Right atrium auricular region (tissue), 2 donors: ENCODE measurements at regions not wholly inside any gene's neighbourhood (a gene's known extent, or its start where the extent isn't known, plus 50 kb on each side); places are given as distances from the start of the nearest gene placed in this dataset.

ENCODE experiments used
- DNase-seq: peaks from one replicate; pipeline ENCODE4 v3.0.0-alpha.2; 2019; ENCODE audit warnings: low spot score
- H3K27ac ChIP-seq, 2 donors: fragments of 200-600 bp; sonication (generic); 1 replicate in 1 of 2; 2 replicates in 1 of 2; pipeline ENCODE4 v1.5.1; 2016 to 2019
- H3K27me3 ChIP-seq, 2 donors: fragments of 200-600 bp; sonication (generic); one replicate each; pipeline versions ENCODE4 v1.5.1 to v1.6.0; 2017 to 2019
- H3K36me3 ChIP-seq: fragments of 200-600 bp; sonication (generic); one replicate; pipeline ENCODE4 v1.5.1; 2016
- H3K4me1 ChIP-seq, 2 donors: fragments of 200-600 bp; sonication (generic); one replicate each; pipeline versions ENCODE4 v1.5.1 to v1.6.0; 2017 to 2019
- H3K4me3 ChIP-seq, 2 donors: fragments of 200-600 bp; sonication (generic); 1 replicate in 1 of 2; 2 replicates in 1 of 2; pipeline ENCODE4 v1.5.1; 2017 to 2019; ENCODE audit warnings: mild to moderate bottlenecking in 1 of 2, moderate library complexity in 1 of 2
- H3K9me3 ChIP-seq, 2 donors: fragments of 200-600 bp; sonication (generic); one replicate each; pipeline ENCODE4 v1.5.1; 2019
- TF ChIP-seq, protein P1 (sequence below), 2 donors: fragments of 200-600 bp; sonication (generic); IDR thresholded peaks; one replicate each; pipeline ENCODE4 v1.5.1; 2019; ENCODE audit warnings: antibody characterized with exemption in 2 of 2

DNA sequence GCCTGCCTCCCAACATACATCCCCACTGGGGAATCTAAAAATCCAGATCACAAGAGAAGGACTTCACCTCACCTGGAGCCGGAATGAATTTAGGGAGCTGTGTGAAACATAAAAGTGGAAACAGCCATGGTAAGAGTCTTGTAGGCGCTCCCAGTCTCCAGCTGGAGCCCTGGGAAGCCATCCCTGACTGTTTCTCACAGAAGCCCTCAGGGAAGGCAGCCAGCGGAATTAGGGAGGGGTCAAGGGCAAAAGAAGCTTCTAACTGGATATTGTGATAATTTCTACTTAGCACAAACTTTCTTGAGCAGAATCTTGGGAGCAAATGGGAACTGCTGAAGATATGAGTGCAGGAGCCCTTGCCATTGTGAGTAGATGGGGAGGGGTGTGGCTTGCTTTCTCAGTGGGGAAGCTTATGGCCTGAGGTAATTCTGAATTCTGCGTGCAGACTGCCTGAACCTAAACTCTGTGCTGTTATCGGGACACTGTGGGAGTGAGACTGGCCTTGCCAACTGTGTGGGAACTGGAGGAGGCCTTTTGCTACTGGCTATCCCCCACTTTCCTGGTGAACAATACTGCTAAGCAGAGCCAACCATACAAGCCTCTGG lies 174.4 kb upstream of the SMC2 start:
- no peaks in the 10 kb centered on the region for H3K4me1 ChIP-seq
- no peaks in the 10 kb centered on the region for H3K9me3 ChIP-seq
- DNase-seq = no peak
- no peaks in the 10 kb centered on the region for H3K27me3 ChIP-seq
- TF ChIP-seq, protein P1, sequence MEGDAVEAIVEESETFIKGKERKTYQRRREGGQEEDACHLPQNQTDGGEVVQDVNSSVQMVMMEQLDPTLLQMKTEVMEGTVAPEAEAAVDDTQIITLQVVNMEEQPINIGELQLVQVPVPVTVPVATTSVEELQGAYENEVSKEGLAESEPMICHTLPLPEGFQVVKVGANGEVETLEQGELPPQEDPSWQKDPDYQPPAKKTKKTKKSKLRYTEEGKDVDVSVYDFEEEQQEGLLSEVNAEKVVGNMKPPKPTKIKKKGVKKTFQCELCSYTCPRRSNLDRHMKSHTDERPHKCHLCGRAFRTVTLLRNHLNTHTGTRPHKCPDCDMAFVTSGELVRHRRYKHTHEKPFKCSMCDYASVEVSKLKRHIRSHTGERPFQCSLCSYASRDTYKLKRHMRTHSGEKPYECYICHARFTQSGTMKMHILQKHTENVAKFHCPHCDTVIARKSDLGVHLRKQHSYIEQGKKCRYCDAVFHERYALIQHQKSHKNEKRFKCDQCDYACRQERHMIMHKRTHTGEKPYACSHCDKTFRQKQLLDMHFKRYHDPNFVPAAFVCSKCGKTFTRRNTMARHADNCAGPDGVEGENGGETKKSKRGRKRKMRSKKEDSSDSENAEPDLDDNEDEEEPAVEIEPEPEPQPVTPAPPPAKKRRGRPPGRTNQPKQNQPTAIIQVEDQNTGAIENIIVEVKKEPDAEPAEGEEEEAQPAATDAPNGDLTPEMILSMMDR (IDR thresholded peaks at IDR 0.05) = no peak
- no peaks in the 10 kb centered on the region for H3K36me3 ChIP-seq
- no peak overlapping the region for H3K27ac ChIP-seq
- H3K4me3 ChIP-seq = no peak overlapping the region

DNA sequence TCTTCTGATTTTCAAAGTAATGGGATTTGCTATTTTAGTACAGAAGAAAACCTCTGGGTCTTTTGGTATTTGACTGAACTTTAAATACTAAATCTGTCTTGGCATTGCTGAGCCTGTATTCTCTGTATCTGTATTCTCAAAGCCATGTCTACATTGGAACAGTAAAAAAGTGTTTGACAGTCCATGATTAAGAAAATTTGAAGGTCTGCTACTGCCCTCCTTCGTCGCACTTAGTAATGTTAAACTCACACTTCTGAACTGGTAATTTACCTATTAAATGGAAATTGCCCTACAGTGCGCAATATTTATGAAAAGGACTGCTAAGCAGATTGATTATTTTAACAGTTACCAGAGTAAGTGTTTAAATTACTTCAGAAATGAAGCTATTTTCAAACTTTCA lies 165.7 kb upstream of the SMC2 start:
- Histone ChIP-seq H3K27ac (no peak overlapping the region), H3K4me1 (no peaks in the 10 kb centered on the region), H3K4me3 (no peak overlapping the region), H3K9me3 (no peaks in the 10 kb centered on the region), H3K36me3 (no peaks in the 10 kb centered on the region), H3K27me3 (no peaks in the 10 kb centered on the region)
- TF ChIP-seq, protein P1 (IDR thresholded peaks at IDR 0.05) = no peak
- no peak for DNase-seq

DNA sequence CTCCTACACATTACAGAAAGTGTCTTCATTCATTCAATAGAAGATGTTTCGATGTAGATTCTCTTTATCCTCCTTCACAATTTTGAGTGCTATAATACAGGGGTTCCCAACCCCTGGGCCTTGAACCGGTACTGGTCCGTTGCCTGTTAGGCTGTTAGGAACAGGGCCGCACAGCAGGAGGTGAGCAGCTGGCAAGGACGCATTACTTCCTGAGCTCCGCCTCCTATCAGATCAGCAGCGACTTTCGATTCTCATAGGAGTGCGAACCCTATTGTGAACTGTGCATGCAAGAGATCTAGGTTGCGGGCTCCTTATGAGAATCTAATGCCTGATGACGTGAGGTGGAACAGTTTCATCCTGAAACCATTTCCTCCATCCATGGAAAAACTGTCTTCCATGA lies 153.0 kb upstream of the SMC2 start:
- Histone ChIP-seq H3K36me3 (no peaks in the 10 kb centered on the region), H3K4me1 (no peaks in the 10 kb centered on the region), H3K27me3 (no peaks in the 10 kb centered on the region), H3K4me3 (no peak overlapping the region), H3K27ac (no peak overlapping the region), H3K9me3 (no peaks in the 10 kb centered on the region)
- TF ChIP-seq, protein P1 (IDR thresholded peaks at IDR 0.05) = no peak
- DNase-seq = no peak

DNA sequence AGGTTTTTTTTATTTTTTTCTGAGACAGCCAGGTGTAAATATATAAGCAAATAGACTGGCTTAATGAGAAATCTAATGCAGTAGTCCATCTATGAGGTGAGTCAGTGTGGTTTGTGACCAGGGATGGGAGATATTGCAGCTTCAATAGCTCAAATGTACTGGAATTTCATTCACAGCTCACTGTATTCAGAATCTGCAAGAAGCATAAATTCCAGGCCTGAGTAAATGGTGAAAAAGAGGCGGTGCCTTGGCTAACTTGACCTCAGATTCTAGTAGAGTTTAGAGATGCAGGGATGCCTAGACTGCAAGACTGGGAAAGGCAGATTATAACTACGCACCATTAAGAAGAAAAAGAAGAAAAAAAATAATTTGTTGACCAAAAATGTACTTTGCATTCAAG lies 151.9 kb upstream of the SMC2 start:
- H3K27ac ChIP-seq = no peak overlapping the region

DNA sequence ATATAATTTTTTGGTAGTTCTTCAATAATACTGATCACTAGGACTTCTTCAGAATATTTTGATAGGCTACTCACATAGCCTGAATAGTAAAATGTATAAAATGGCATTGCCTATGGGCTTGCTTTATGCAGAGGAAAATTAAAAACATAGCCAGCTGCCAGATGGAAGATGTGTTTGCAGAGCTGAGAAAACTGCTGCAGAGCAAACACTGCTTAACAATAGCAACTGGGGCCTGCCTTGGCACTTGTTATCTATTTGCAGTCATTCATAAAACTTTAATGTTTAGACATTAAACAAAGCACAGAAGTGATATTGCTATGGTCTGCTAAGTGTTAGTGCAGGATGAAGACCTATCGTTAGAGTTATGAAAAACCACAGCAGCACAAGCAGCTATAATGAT lies 151.5 kb upstream of the SMC2 start:
- H3K27me3 ChIP-seq = no peaks in the 10 kb centered on the region
- H3K4me1 ChIP-seq = no peaks in the 10 kb centered on the region
- no peaks in the 10 kb centered on the region for H3K9me3 ChIP-seq
- no peaks in the 10 kb centered on the region for H3K36me3 ChIP-seq
- H3K4me3 ChIP-seq = no peak overlapping the region
- H3K27ac ChIP-seq = no peak overlapping the region
- no peak for DNase-seq
- TF ChIP-seq, protein P1 (IDR thresholded peaks at IDR 0.05) = no peak

More for the DNA sequence above, 151.9 kb upstream of the SMC2 start:
- TF ChIP-seq, protein P1 (IDR thresholded peaks at IDR 0.05) = no peak
- Histone ChIP-seq H3K9me3 (no peaks in the 10 kb centered on the region), H3K27me3 (no peaks in the 10 kb centered on the region), H3K36me3 (no peaks in the 10 kb centered on the region), H3K4me1 (no peaks in the 10 kb centered on the region), H3K4me3 (no peak overlapping the region)
- DNase-seq = no peak

DNA sequence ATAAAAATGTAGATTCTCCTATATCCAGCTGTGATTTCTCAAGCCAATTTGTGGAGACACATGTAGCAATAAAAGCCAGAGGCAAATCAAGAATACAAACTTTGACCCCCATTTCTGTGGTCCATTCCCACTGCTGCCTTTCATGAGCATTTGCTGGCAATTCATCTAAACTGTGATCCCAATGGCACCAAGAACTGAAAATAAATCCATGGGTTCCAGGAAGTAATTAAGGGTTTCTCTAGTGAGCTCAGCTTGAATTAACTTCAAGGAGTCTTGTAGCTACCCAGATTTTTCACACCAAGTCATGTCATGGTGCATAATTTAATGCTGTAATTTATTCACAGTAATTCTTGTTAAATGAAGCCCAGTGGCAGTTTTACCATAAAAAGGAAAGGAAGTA lies 145.0 kb upstream of the SMC2 start:
- H3K36me3 ChIP-seq = no peaks in the 10 kb centered on the region
- no peak for DNase-seq

More for the DNA sequence above, 145.0 kb upstream of the SMC2 start:
- no peaks in the 10 kb centered on the region for H3K4me1 ChIP-seq
- TF ChIP-seq, protein P1 (IDR thresholded peaks at IDR 0.05) = no peak
- H3K27ac ChIP-seq = no peak overlapping the region
- H3K27me3 ChIP-seq = no peaks in the 10 kb centered on the region
- H3K4me3 ChIP-seq = no peak overlapping the region
- no peaks in the 10 kb centered on the region for H3K9me3 ChIP-seq
